Activated effector memory CD4-positive, alpha-beta T cell treated with anti-CD3 and anti-CD28 coated beads, Interleukin-2, amount 50 U/mL, for 16 hours (primary cell): ENCODE measurements at regions not wholly inside any gene's neighbourhood (a gene's known extent, or its start where the extent isn't known, plus 50 kb on each side); places are given as distances from the start of the nearest gene placed in this dataset.

ENCODE experiments used
- DNase-seq: peaks from one replicate; pipeline ENCODE4 v3.0.0-alpha.2; 2020

DNA sequence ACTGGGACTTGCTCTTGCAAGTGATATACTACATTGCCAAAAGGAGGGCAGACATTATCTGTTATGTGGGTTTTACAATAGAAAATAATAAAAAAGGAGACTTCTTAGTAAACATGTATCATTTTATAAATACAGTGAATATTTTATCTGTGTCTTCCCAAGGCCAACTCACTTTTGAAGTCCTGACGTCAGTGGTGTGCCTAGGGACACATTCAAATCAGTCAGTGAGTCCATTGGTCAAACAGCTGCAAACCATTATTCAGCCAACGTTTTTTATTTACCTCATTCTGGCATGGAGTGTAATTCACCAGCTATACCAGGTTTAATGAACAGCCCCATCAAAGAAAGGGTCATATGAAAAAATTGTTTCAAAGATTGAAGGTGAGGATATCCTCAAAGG lies 263.7 kb downstream of the IPMK start:
- no peak for DNase-seq

DNA sequence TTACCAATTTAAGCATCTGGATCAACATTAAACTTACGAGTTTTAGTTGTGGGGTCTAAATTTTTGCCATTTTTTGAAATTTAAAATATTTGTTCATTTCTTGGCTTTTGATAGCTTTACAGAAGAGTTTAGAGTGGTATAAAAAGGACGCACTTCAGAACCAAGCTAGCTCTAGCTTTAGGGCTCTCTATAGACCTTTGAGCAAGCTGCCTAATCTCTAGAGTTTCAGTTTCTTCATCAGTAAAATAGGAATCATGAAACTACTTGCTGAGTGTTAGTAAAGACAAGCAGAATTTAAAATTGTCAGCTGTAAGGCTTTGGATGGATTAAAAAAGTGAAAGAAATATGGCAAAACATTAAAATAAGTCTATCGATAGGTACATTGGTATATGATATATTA lies 266.5 kb downstream of the IPMK start:
- DNase-seq = no peak

DNA sequence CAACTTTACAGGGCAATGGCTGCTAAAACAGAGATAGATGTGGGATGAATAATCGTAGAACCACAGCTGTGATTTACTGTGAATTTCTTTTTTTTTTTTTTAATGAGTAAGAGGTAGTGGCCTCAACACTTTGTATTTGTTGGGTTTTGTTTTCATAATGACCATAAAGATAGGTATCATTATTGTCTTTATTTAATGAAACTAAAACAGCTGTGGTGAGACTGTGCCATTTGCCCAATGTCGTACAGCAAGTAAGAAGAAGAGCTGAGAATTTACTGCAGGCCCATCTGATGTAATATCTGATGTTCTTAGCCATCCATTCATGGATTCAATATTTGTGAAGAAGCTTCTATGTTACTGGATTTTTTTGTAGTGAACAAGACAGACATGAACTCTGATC lies 271.2 kb downstream of the IPMK start:
- no peak for DNase-seq

DNA sequence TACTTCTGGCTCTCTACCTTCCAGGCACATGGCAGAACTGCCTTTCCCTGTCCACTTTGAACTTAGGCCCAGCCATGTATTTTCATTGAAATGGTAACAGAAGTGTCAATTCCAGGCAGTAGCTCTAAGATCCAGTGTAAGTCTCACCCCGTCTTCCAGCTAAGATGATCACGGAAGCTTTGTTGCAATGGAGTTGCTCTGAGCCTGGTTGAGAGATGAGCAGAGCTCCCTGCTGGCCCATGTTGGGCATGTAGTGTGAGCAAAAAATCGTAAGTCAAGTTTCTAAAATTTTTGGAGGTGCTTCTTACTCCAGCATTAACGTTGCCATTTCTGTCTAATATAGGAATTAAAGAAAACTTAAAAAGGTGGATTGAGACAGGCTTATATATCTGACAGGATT lies 274.4 kb downstream of the IPMK start:
- DNase-seq = no peak

DNA sequence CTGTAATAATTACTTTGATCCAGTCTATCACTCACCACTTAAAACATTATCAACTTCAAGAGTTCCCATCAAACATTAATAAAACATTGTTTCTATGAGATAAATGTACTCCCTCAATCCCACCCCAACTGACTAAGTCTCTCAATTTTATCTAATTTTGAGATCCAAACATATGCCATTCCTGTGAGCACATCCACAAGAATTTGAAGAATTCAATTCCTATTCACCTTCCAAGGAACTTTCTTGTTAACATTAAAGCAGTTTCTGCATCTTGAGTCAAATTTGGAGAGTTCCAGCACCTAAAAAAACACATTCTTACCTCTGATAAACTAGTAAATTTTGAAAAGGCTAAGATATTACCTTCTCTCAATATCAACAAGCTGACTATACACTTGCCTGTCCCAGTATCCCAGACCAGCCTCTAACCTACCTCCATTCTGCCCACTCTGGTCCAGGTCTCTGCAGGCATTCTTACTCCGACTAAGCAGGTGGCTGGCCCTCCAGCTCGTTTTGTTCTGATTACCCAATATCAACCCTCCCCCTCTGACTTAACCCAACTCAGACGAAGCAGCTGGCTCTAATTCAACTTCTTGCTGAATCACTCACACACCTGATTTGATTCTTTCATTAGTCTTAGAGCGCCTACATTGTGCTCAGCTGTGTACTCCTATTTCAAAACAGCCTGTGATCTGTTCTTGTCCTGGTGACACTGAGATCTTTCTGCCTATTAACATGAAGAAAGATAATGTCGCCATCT lies 275.2 kb downstream of the IPMK start:
- no peak for DNase-seq

DNA sequence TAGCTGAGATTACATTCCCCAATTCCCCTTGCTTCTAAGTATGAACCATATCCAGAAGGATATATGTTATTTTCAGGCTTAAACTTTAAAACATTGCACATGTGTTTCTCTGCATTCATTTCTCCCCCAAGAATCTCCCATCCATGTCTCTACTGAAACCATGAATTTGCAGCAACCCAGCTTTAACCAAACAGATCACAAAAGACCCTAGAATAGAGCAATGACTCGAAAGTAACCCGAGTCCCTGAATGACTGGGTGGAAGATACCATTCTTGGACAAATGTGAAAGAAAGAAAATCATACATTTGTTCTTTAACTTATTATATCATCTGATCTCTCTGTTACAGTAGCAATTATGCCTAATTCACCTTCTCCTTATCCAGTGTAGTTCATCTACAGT lies 278.7 kb downstream of the IPMK start:
- no peak for DNase-seq

DNA sequence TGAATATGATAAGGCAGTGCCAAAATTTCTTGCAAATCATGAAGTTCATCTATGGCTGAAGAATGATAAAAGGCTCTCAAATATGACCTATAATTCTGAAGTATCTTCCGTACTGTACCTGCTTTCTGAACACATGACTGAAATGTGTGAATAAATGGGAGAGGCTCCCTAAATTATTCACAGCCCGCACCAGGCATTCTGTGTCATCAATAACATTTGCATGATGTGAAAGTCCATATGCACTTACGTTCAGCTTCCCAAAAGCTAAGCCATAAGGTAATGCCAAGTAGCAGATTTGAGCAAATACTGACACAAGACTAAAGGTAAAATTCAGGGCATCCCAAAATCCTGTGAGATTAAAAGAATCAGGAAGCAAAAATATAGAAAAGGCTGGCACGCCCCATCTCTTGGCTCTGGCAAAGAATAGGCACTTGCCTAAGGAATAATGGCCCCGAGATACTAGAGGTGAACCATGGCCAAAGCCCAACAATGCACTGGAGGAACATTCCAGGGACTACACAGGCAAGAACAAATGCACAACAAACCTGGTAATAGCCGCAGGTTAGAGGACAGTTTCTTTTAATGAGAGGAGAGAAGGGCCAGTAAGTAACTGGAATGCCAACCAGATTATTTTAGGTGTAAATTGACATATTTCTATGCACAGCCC lies 280.5 kb downstream of the IPMK start:
- no peak for DNase-seq

DNA sequence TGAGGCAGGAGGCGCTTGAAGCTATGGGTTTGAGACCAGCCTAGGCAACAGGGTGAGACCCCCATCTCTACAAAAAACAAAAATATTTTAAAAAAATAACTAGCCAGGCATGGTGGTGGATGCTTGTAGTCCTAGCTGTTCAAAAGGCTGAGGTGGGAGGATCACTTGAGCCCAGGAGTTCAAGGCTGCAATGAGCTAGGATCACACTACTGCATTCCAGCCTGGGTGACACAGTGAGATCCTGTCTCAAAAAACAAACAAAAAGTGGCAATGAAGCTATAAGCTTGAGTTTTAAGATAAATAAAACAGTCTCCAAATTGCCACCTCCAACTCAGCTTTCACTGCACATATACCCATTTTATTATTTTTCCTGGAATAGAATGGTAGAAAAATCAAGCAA lies 281.3 kb downstream of the IPMK start:
- DNase-seq = no peak

DNA sequence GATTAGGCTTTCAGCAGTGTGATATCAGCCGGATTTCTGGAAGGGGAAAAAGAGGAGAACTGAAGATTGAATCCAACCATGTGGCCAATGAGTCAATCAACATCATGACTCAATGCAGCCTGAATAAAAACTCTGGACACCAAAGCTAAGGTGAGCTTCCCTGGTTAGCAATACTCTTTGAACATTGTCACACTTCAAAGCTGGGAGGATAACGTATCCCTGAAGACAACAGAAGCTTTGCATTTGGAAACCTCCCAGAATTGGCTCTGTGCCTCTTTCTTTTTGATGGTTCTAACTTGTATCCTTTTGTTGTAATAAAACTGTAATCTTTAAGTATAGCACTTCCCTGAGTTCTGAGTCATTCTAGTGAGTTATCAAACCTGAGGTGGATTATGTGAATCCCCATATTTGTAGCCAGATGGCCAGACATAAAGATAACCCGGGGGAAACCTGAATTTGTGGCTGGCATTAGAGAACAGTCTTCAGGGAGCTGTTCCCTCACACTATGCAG lies 284.4 kb downstream of the IPMK start:
- no peak for DNase-seq

DNA sequence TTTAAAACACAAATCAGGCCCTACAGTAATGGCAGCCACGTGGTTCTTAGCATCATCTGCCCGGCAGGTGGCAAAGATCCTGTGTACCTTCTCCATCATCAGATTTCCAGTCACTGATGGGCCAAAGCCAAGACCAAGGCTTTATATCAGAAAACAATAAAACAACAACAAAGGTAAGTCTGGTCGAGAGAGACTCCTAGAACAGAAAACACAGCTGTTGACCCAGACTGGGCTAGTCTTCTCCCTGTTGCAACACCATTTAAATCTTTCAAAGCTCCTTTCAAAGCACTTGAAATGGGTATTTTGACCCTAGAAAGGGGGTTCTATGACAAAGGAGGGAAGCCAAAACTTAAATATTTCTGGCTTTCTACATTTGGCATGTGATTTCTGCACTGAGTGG lies 285.6 kb downstream of the IPMK start:
- DNase-seq = no peak

DNA sequence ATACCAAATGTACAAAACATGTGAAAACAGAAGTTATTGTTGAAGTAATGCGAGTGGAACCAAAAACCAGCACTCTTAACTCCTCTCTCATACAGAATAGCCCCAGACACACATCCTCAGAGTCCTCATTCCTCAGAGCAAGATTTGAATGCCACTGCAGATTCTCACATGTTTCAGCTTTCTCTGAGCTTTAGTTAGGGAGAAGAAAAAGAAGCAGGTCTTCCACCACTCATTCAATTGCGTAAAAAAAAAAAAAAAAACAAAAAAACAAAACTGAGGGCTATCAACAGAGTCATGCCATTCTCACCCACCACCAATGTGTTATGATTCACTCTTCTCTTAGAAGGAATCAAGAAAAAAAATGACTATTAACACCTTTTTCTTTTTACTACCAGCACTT lies 287.7 kb downstream of the IPMK start:
- DNase-seq = no peak

DNA sequence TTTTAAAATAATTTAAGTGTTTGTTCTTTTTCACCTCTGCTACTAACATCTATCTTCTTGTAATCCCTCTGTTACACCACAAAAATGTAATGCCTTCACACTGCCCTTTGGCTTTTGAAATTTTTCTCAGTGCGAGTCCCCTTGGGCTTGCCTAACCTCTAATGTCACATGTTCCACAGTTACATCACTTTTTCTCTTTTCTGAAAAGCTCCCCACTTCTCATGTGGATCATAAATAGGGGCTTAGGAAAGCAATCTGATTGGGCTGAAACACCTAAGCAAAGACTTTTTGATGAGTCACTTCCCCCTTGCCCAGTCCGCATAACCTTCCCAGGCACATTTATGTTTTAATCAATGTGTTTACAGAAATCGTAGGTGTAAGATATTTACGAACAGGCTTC lies 288.2 kb downstream of the IPMK start:
- no peak for DNase-seq

DNA sequence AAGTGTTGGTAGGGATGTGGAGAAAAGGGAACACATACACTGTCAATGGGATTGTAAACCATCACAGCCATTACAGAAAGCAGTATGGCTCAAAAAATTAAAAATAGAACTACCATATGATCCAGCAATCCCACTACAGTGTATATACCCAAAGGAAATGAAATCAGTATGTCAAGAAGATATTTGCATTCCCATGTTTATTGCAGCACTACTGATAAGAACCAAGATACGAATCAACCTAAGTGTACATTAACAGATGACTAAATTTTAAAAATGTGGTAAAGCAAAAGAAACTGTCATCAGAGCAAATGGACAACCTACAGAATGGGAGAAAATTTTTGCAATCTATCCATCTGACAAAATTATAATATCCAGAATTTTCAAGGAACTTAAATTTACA lies 290.4 kb downstream of the IPMK start:
- DNase-seq = no peak

DNA sequence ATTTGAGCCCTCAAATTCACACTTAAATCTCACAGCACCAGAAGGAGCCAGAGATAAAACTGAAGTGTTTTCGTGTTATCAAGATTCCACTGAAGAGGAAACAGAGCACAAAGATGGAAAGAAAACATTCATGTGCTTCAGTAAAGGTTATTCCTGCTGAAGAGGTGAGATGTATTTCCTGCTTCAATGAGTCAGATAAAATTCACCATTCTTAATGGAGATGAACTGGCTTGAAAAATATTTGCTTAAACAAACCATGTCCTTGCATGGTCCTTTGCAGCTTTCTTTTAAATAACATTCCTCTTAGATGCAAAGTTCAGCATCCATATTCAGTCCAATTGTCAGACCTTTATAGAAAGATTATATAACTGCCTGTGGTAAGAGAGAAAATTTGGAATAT lies 294.2 kb downstream of the IPMK start:
- no peak for DNase-seq

DNA sequence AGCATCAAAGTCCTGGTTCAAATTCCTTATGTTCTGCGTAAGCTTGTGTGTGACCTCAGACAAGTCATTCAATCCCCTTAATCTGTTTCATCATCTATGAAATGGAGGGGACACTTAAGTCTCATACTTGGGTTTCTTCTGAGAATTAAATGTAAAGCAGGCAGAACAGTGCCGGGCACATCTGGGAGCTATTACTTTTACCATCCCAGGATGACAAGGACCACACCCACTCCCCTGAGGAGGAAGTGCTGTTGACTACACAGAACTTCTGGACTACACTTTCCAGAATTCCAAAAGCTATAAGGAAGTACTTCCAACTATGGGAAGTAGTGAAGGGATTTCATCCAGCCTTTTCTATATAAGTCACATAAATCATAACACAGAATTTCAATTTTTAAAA lies 294.9 kb downstream of the IPMK start:
- no peak for DNase-seq

DNA sequence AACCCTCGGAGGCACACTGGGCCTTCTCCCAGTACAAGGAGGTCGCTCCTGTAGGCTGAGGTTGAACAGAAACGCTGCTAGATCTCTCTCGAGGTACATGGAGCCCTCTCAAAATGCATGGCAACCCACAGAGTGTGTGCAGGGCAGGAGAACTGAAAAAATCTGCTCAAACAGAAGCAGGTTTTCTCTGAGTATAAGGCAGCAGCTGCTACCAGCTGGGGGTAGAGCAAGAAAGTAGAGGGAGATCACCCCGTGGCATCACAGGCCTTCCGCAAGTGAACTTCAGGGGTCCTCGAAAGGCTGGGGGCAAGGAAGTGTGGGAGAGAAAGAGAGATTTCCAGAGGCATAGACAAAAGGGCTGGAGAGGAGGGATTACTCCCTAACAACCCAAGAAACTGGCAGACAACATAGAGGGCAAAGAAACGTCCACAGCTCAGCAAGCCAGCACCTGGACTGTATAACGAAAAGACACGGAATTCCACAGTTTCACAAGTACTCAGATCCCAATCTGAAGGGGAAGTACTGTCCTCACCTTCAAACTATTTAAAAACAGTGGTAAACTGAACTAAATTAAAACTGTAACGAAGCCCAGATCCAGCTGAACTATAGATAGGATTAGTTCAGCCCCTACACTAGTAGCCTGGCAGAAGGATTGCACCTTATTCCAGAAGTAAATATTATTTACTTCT lies 299.2 kb downstream of the IPMK start:
- DNase-seq = no peak

DNA sequence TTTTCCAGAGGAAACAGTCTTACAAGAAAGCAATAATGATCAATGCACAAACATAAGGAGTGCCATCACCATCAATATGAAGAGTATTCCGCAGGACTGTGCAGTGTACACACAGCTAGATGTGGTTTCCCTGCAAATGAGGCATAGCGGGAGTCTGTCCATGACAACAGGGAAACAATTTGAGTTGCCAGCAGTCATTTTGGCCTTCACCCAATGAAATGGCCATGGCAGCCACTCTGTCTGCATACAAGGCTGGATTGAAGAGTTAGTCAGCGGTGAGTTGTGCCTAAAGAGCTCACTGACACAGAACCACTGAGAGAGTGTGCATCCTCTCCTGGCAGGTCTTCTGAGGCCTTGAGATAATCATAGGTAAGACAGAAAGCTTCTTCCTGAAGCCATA lies 303.3 kb downstream of the IPMK start:
- no peak for DNase-seq

DNA sequence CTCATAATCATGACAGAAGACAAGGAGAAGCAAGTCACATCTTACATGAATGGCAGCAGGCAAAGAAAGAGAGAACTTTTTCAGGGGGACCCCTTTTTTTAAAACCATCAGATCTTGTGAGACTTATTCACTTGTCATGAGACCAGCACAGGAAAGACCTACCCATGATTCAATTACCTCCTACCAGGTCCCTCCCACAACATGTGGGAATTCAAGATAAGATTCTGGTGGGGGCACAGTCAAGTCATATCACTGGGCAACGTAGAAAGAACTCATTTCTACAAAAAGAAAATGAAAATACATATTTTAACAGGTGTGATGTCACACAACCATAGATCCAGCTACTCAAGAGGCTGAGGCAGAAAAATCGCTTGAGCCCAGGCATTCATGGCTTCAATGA lies 304.1 kb downstream of the IPMK start:
- DNase-seq = no peak

DNA sequence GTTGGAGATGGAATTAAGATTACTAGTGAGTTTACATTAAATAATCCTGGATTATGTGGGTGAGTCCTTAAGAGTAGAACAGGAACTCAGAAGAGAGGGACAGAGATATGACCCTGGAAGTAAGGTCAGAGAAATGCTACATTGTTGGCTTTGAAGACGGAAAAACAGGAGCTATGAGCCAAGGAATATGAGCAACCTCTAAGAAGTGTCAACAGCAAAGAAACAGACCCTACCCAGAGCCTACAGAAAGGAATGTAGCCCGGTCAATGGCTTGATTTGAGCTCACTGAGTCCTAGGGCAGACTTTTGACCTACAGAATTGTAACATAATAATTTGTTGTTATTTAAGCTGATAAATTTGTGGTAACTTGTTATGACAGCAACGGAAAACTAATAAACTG lies 304.9 kb downstream of the IPMK start:
- no peak for DNase-seq

DNA sequence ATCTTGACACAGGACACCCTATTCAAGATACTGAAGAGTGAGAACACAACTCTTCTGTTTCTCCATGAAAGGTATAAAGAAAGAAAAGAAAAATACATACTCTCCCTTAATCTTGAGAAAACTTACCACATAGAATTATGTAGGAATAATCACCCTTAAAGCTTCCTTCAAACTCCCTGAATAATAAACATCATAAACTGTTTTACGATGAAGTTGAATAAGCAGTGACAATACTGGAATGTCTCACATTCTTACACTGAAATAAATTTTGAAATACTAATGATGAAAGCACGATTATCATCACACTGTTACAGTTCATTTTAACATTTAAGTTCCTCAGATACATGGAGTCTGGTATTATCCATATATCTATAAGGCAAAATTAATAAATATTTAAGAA lies 306.2 kb downstream of the IPMK start:
- no peak for DNase-seq

DNA sequence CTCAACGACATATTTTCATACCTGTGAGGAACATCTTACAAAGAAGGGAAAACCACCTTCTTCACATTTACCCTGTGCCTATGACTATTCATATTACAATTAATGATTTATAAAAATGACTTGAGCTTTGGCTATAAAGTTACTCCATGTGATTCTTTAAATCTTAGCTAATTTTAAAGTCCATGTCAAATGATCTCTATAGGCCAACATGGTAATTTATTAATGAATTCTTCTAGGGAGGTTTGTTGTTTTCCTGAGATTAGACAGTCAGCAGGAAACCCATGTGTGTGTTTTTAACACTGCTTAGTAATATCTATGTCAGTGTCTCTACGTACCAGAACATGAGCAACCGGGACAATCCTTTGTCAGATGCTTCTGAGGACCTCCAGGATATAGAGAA lies 307.3 kb downstream of the IPMK start:
- no peak for DNase-seq

DNA sequence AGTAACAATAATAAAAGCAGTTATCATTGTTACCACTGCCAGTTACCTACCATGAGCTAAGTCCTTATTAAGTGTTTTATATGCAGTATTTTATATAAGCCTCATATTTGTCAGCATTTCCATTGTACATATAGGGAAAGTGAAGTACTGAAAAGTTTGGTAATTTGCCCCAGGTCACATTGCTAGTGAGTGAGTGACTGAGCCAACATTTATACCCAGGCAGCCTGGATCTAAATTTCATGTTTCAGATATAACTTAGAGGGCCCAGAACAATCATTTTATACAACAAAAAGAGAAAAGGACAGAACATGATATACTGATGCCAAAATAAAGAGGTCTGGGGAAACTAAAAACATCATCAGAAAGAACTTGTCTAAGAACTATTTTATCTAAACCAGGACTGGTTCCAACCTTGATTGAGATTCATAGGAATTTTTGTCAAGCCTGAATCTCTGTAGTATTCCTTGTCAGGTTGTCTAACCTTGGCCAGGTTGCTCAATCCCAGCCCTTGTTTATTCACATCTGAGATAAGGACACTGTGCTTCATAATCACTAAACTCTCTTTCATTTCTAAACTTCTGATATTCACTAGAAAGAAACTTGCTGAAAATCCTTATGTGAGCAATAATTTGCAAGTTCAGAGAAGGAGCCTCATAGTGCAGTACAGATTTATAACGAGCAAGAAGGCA lies 308.2 kb downstream of the IPMK start:
- DNase-seq = no peak

DNA sequence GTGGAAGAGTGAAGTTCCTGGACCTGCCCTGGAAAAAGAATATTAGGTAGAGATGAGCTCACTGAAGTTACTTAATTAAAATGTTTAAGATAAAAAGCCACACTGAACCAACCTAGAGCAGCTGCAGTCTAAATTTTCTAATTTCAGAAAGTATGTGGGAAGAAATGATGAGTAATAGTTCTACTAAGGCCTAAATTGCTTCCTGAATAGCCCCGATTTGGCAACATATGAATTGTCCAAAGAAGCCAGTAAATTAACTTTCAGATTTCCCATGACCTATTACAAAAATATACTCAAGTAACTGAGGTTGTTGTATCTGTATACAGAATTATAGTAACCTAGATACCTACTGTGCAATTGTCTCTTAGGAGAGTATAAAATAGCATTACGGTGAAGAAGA lies 312.6 kb downstream of the IPMK start:
- no peak for DNase-seq

DNA sequence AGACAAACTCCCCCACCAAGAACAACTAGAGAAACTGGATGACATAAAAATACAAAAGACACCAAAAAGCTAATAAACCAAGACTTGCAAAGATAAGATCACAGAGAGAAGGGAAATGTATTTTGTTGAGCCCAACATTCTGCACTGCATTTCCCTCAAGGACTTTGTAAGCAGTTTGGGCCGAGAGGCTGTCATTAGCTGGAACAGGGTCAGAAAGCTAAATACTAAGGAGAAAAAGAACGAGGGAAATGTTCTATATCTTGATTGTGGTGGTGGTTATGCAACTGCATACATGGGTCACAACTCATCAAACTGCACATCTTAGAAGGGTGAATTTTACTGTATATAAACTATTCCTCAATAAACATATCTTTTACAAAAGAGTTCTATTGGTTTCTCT lies 315.0 kb downstream of the IPMK start:
- DNase-seq = no peak
